H1 (cell line): ENCODE measurements at regions not wholly inside any gene's neighbourhood (a gene's known extent, or its start where the extent isn't known, plus 50 kb on each side); places are given as distances from the start of the nearest gene placed in this dataset.

Experiments used
- CTCF ChIA-PET: fragments of 300-600 bp; sonication (Branson Sonifier 250); formaldehyde crosslinking; loops from one replicate; lab custom pipeline; 2021; ENCODE audit not compliant: partially characterized antibody; lab: Charles Lee
- POLR2A ChIA-PET: fragments of 300-600 bp; sonication (Branson Sonifier 250); formaldehyde crosslinking; loops from one replicate; lab custom pipeline; 2021; ENCODE audit warnings: inconsistent platforms; ENCODE audit not compliant: partially characterized antibody; lab: Charles Lee
- DNase-seq, 2 experiments: peaks; one replicate each; pipeline versions ENCODE4 v3.0.0 to v3.0.0-alpha.2; 2010 to 2022; ENCODE audit warnings: low spot score in 2 of 2, low read depth in 1 of 2, mixed read lengths in 1 of 2
- FAIRE-seq: peaks from 2 replicates; lab custom pipeline; 2011; peaks lifted over from hg19 to GRCh38; lab: Jason Lieb, UNC
- H2AFZ ChIP-seq: 2 replicates; pipeline ENCODE4 v1.8.1; 2012; ENCODE audit warnings: low read length, inconsistent platforms
- H2AK5ac ChIP-seq: 2 replicates; pipeline ENCODE4 v1.6.1; 2013; ENCODE audit warnings: low read depth, low read length
- H2BK120ac ChIP-seq: replicated peaks from 2 replicates; pipeline ENCODE3; 2013; ENCODE audit warnings: low read depth, low read length, inconsistent platforms
- H2BK12ac ChIP-seq: 2 replicates; pipeline ENCODE4 v1.6.1; 2013; ENCODE audit warnings: low read depth, low read length
- H2BK15ac ChIP-seq: 2 replicates; pipeline ENCODE4 v1.6.1; 2013; ENCODE audit warnings: low read length
- H2BK20ac ChIP-seq: 2 replicates; pipeline ENCODE4 v1.6.1; 2013; ENCODE audit warnings: low read length
- H2BK5ac ChIP-seq: 2 replicates; pipeline ENCODE4 v1.6.1; 2013; ENCODE audit warnings: low read depth, low read length
- H3K14ac ChIP-seq: 2 replicates; pipeline ENCODE4 v1.6.1; 2013; ENCODE audit warnings: inconsistent platforms; ENCODE audit not compliant: insufficient read length
- H3K18ac ChIP-seq: 2 replicates; pipeline ENCODE4 v1.6.1; 2013; ENCODE audit warnings: low read length; ENCODE audit errors: extremely low read depth
- H3K23ac ChIP-seq: 2 replicates; pipeline ENCODE4 v1.6.1; 2013; ENCODE audit warnings: inconsistent platforms; ENCODE audit not compliant: insufficient read length
- H3K23me2 ChIP-seq: 2 replicates; pipeline ENCODE4 v1.6.1; 2013; ENCODE audit warnings: low read depth, low read length
- H3K27ac ChIP-seq: 2 replicates; pipeline ENCODE4 v1.6.1; 2011; ENCODE audit warnings: low read depth, low read length, inconsistent platforms
- H3K27me3 ChIP-seq, 4 experiments: replicated peaks in 1 of 4; 1 replicate in 1 of 4; 2 replicates in 3 of 4; pipeline versions ENCODE4 v1.6.1 to v1.8.1; 2011 to 2013; ENCODE audit warnings: low read length in 3 of 4, mild to moderate bottlenecking in 3 of 4, inconsistent platforms in 2 of 4, mixed read lengths in 2 of 4, moderate library complexity in 1 of 4; ENCODE audit not compliant: control insufficient read depth in 3 of 4, insufficient read depth in 3 of 4; ENCODE audit errors: extremely low read depth in 1 of 4
- H3K36me3 ChIP-seq, 4 experiments: 2 replicates each; pipeline versions ENCODE4 v1.6.1 to v1.8.1; 2011 to 2013; ENCODE audit warnings: mild to moderate bottlenecking in 4 of 4, low read length in 3 of 4, moderate library complexity in 2 of 4, control low read depth in 1 of 4, inconsistent platforms in 1 of 4; ENCODE audit not compliant: insufficient read depth in 4 of 4, control insufficient read depth in 2 of 4
- H3K4ac ChIP-seq: replicated peaks from 2 replicates; pipeline ENCODE3; 2013; ENCODE audit warnings: low read length, low read depth, mixed read lengths, inconsistent platforms; ENCODE audit not compliant: insufficient read length
- H3K4me1 ChIP-seq, 4 experiments: replicated peaks in 1 of 4; 1 replicate in 1 of 4; 2 replicates in 3 of 4; pipeline versions ENCODE4 v1.6.1 to v1.8.1; 2011 to 2013; ENCODE audit warnings: low read length in 3 of 4, inconsistent platforms in 2 of 4, mixed read lengths in 1 of 4; ENCODE audit not compliant: insufficient read depth in 4 of 4, control insufficient read depth in 3 of 4
- H3K4me2 ChIP-seq, 2 experiments: 2 replicates each; pipeline versions ENCODE4 v1.6.1 to v1.8.1; 2011 to 2013; ENCODE audit warnings: low read depth in 2 of 2, low read length in 2 of 2, control low read depth in 1 of 2, inconsistent platforms in 1 of 2, mild to moderate bottlenecking in 1 of 2; ENCODE audit not compliant: insufficient read depth in 1 of 2
- H3K4me3 ChIP-seq, 4 experiments: fragments of 200-600, 300-600 bp in 1 of 4; sonication (generic), shearing (Covaris generic), sonication (Bioruptor Twin) in 1 of 4; 2 replicates each; pipeline versions ENCODE4 v1.5.1 to v1.8.1; 2011 to 2016; ENCODE audit warnings: low read length in 4 of 4, low read depth in 3 of 4, control low read depth in 2 of 4, inconsistent platforms in 2 of 4, mild to moderate bottlenecking in 2 of 4, mixed read lengths in 1 of 4, moderate library complexity in 1 of 4; ENCODE audit not compliant: insufficient read depth in 2 of 4; ENCODE audit errors: extremely low read depth in 1 of 4
- H3K56ac ChIP-seq: replicated peaks from 2 replicates; pipeline ENCODE3; 2013; ENCODE audit warnings: low read depth, mild to moderate bottlenecking, mixed read lengths, low read length, inconsistent platforms; ENCODE audit not compliant: insufficient read length
- H3K79me1 ChIP-seq: 2 replicates; pipeline ENCODE4 v1.6.1; 2013; ENCODE audit warnings: low read depth, low read length, control low read depth
- H3K79me2 ChIP-seq, 2 experiments: 2 replicates each; pipeline versions ENCODE4 v1.6.1 to v1.8.1; 2012 to 2013; ENCODE audit warnings: low read length in 2 of 2, mild to moderate bottlenecking in 2 of 2, inconsistent platforms in 1 of 2; ENCODE audit not compliant: insufficient read depth in 2 of 2, control insufficient read depth in 1 of 2
- H3K9ac ChIP-seq, 4 experiments: replicated peaks in 1 of 4; 1 replicate in 1 of 4; 2 replicates in 3 of 4; pipeline versions ENCODE4 v1.6.1 to v1.8.1; 2011 to 2013; ENCODE audit warnings: low read depth in 3 of 4, low read length in 3 of 4, control low read depth in 2 of 4, mild to moderate bottlenecking in 2 of 4, moderate library complexity in 2 of 4, inconsistent platforms in 1 of 4; ENCODE audit errors: extremely low read depth in 1 of 4
- H3K9me3 ChIP-seq, 2 experiments: 2 replicates each; pipeline versions ENCODE4 v1.6.1 to v1.8.1; 2012 to 2013; ENCODE audit warnings: mild to moderate bottlenecking in 2 of 2, moderate library complexity in 2 of 2, control low read depth in 1 of 2, inconsistent platforms in 1 of 2, low read depth in 1 of 2, low read length in 1 of 2, mixed read lengths in 1 of 2; ENCODE audit not compliant: insufficient read depth in 2 of 2
- H4K20me1 ChIP-seq, 2 experiments: replicated peaks in 1 of 2; 2 replicates each; pipeline versions ENCODE3 to v1.8.1; 2011 to 2013; ENCODE audit warnings: inconsistent platforms in 2 of 2, low read length in 2 of 2, mild to moderate bottlenecking in 1 of 2; ENCODE audit not compliant: insufficient read depth in 2 of 2, control insufficient read depth in 1 of 2
- H4K5ac ChIP-seq: 2 replicates; pipeline ENCODE4 v1.6.1; 2013; ENCODE audit warnings: low read length, low read depth, mixed read lengths, inconsistent platforms; ENCODE audit not compliant: insufficient read length
- H4K8ac ChIP-seq: 2 replicates; pipeline ENCODE4 v1.8.0; 2013; ENCODE audit warnings: mild to moderate bottlenecking, moderate library complexity, low read length, inconsistent platforms; ENCODE audit not compliant: insufficient read depth; ENCODE audit errors: extremely low read depth
- H4K91ac ChIP-seq: replicated peaks from 2 replicates; pipeline ENCODE3; 2013; ENCODE audit warnings: low read length, mixed read lengths, inconsistent platforms; ENCODE audit not compliant: insufficient read length
- ATF2 ChIP-seq: IDR thresholded peaks from 2 replicates; pipeline ENCODE4 v1.6.1; 2012; ENCODE audit warnings: low read length, inconsistent platforms
- CREB1 ChIP-seq: IDR thresholded peaks from 2 replicates; pipeline ENCODE4 v1.6.1; 2012; ENCODE audit warnings: inconsistent platforms
- EP300 ChIP-seq, 2 experiments: IDR thresholded peaks; 1 replicate in 1 of 2; 2 replicates in 1 of 2; pipeline ENCODE4 v1.6.1; 2011 to 2012; ENCODE audit warnings: low read depth in 2 of 2, low read length in 2 of 2, mild to moderate bottlenecking in 2 of 2, borderline replicate concordance in 1 of 2, inconsistent platforms in 1 of 2, moderate library complexity in 1 of 2
- JUN ChIP-seq: IDR thresholded peaks from 2 replicates; pipeline ENCODE4 v1.6.1; 2011; ENCODE audit warnings: low read depth, mild to moderate bottlenecking, improper control_type of control experiment, low read length
- JUND ChIP-seq: IDR thresholded peaks from 2 replicates; pipeline ENCODE4 v1.6.1; 2011; ENCODE audit warnings: mild to moderate bottlenecking, improper control_type of control experiment, low read length
- KDM1A ChIP-seq: fragments of 200-600, 300-600 bp; sonication (generic); IDR thresholded peaks from 2 replicates; pipeline ENCODE4 v1.7.1; 2016; ENCODE audit warnings: mild to moderate bottlenecking, low read length, borderline replicate concordance
- MAX ChIP-seq: IDR thresholded peaks from 2 replicates; pipeline ENCODE4 v1.6.1; 2012; ENCODE audit warnings: inconsistent platforms
- PHF8 ChIP-seq: fragments of 200-600 bp; sonication (generic); conservative IDR thresholded peaks from 2 replicates; pipeline ENCODE4 v1.7.1; 2012; ENCODE audit warnings: low read depth, mild to moderate bottlenecking, inconsistent platforms, low read length, moderate library complexity
- POLR2A ChIP-seq, 2 experiments: IDR thresholded peaks; 1 replicate in 1 of 2; 2 replicates in 1 of 2; pipeline ENCODE4 v1.6.1; 2011; ENCODE audit warnings: low read depth in 2 of 2, low read length in 2 of 2, mild to moderate bottlenecking in 2 of 2; ENCODE audit errors: control extremely low read depth in 1 of 2
- RFX5 ChIP-seq: IDR thresholded peaks from 2 replicates; pipeline ENCODE4 v1.6.1; 2011; ENCODE audit warnings: low read depth, low read length, improper control_type of control experiment, borderline replicate concordance
- SRF ChIP-seq: IDR thresholded peaks from 2 replicates; pipeline ENCODE4 v1.6.1; 2011; ENCODE audit warnings: mild to moderate bottlenecking, low read depth, low read length, moderate library complexity
- TEAD4 ChIP-seq: IDR thresholded peaks from 2 replicates; pipeline ENCODE4 v1.6.1; 2012; ENCODE audit warnings: low read depth, low read length, inconsistent platforms, mixed read lengths
- WGBS, 2 experiments: shearing (Covaris generic) in 1 of 2; methylation state at CpG; one replicate each; pipeline versions ENCODE4 v1.1.6 to v1.1.7; 2013 to 2015; ENCODE audit warnings: low lambda C conversion rate in 2 of 2, mixed read lengths in 2 of 2, inconsistent platforms in 1 of 2, low coverage in 1 of 2, missing lambda C conversion rate in 1 of 2; ENCODE audit not compliant: insufficient replicate concordance in 2 of 2, insufficient coverage in 1 of 2, insufficient read length in 1 of 2; ENCODE audit errors: extremely low coverage in 1 of 2, missing lambda C conversion rate in 1 of 2; 5-methylcytosine and 5-hydroxymethylcytosine counted together

- Histone ChIP-seq H2BK12ac (no peak overlapping the region), H3K27ac (no peak overlapping the region), H3K23me2 (no peaks in the 10 kb centered on the region), H3K9ac (no peak overlapping the region), H3K79me2 (no peaks in the 10 kb centered on the region), H2AFZ (no peak overlapping the region), H3K18ac (no peak overlapping the region), H3K4ac (no peak overlapping the region), H3K79me1 (no peaks in the 10 kb centered on the region), H2BK15ac (no peak overlapping the region), H2BK5ac (no peak overlapping the region), H3K4me3 (no peak overlapping the region), H3K4me1 (no peaks in the 10 kb centered on the region), H4K8ac (no peak overlapping the region), H4K5ac (no peak overlapping the region), H2BK120ac (no peak overlapping the region), H3K56ac (no peak overlapping the region), H3K27me3 (no peaks in the 10 kb centered on the region), H2AK5ac (no peak overlapping the region), H3K14ac (no peak overlapping the region), H4K20me1 (no peaks in the 10 kb centered on the region), H3K9me3 (peaks cover 0 to under 1% of the 10 kb centered on the region in 2 experiments; a peak in 2 of 4 replicates), H2BK20ac (no peak overlapping the region), H4K91ac (no peak overlapping the region), H3K23ac (no peak overlapping the region), H3K36me3 (no peaks in the 10 kb centered on the region), H3K4me2 (no peak overlapping the region)
- ChIA-PET CTCF (interaction anchor here (1.2 kb wide), 1 partner anchor 10 kb away, joined by 3 read pairs; no protein-coding TSS in a partner anchor), POLR2A (no interaction called here)
- FAIRE-seq: no peak
- 90% methylated on average over 6 of the region's 6 CpGs; no CpG with 5 or more reads in 1 of the 2 experiments for WGBS, 2 experiments
- no peak for DNase-seq
- TF ChIP-seq POLR2A (IDR thresholded peaks at IDR 0.05; ENCODE audit: control extremely low read depth in 1 of 2, low read depth in 2 of 2, low read length in 2 of 2) (no peak), MAX (no peak), TEAD4 (no peak), KDM1A (no peak), RFX5 (no peak), JUN (no peak), PHF8 (no peak), CREB1 (no peak), EP300 (IDR thresholded peaks at IDR 0.05; ENCODE audit: borderline replicate concordance in 1 of 2, low read depth in 2 of 2, low read length in 2 of 2) (no peak), JUND (no peak), ATF2 (no peak), SRF (no peak)
These were observed 923.1 kb upstream of the TMPRSS15 start for GRCh38 chr21:19326531-19327319.
